ENCODE measurements at regions not wholly inside any gene's neighbourhood (a gene's known extent, or its start where the extent isn't known, plus 50 kb on each side); places are given as distances from the start of the nearest gene placed in this dataset.

GRCh38 chr3:166837535-166837934, 542.6 kb downstream of the ZBBX start:
- TF ChIP-seq CTCF (IDR thresholded peaks at IDR 0.05) (no peak), RAD21 (conservative IDR thresholded peaks at IDR 0.05 in 1 of 2, IDR thresholded peaks at IDR 0.05 in 1 of 2) (no peak), JUNB (IDR thresholded peaks at IDR 0.05) (no peak), MAFK (IDR thresholded peaks at IDR 0.05; ENCODE audit: partially characterized antibody) (no peak), MAZ (IDR thresholded peaks at IDR 0.05; ENCODE audit: borderline replicate concordance, low read depth, low read length) (no peak), SMC3 (IDR thresholded peaks at IDR 0.05) (no peak), MAX (IDR thresholded peaks at IDR 0.05) (no peak), USF2 (IDR thresholded peaks at IDR 0.05) (no peak), RNF2 (IDR thresholded peaks at IDR 0.05; ENCODE audit: borderline replicate concordance, low read depth) (no peak), ZC3H11A (IDR thresholded peaks at IDR 0.05) (no peak), SREBF2 (IDR thresholded peaks at IDR 0.05) (no peak), NFE2L2 (conservative IDR thresholded peaks at IDR 0.05; ENCODE audit: low read length) (no peak), KDM5A (IDR thresholded peaks at IDR 0.05) (no peak), CEBPB (IDR thresholded peaks at IDR 0.05) (no peak)
